B cell (primary cell): ENCODE measurements at regions not wholly inside any gene's neighbourhood (a gene's known extent, or its start where the extent isn't known, plus 50 kb on each side); places are given as distances from the start of the nearest gene placed in this dataset.

Experiments used
- ATAC-seq: fragments of 200-7000 bp; cut with Tn5 transposase; one replicate; pipeline ENCODE4 v1.10.0; 2021; ENCODE audit warnings: low read depth, mild to moderate bottlenecking, moderate number of reproducible peaks, moderate library complexity
- CTCF ChIA-PET: fragments of 350-600 bp; sonication (Branson Sonifier 250); formaldehyde crosslinking; loops from one replicate; lab custom pipeline; 2021; ENCODE audit warnings: antibody characterized with exemption, inconsistent platforms; lab: Charles Lee
- POLR2A ChIA-PET: fragments of 350-600 bp; sonication (Branson Sonifier 250); formaldehyde crosslinking; loops from one replicate; lab custom pipeline; 2021; ENCODE audit warnings: antibody characterized with exemption; lab: Charles Lee
- DNase-seq: peaks from one replicate; pipeline ENCODE4 v3.0.0; 2013
- H2AFZ ChIP-seq: 2 replicates; pipeline ENCODE4 v1.6.1; 2012; ENCODE audit warnings: mild to moderate bottlenecking, low read depth, low read length; ENCODE audit not compliant: insufficient read depth, poor library complexity, severe bottlenecking
- H3K27ac ChIP-seq, 2 donors: 1 replicate in 1 of 2; 2 replicates in 1 of 2; pipeline ENCODE4 v1.5.1; 2012 to 2013; ENCODE audit warnings: low read length in 2 of 2, mild to moderate bottlenecking in 2 of 2, moderate library complexity in 1 of 2
- H3K27me3 ChIP-seq, 4 experiments: fragments of 200-600 bp in 1 of 4; sonication (generic) in 1 of 4; replicated peaks in 1 of 4; 1 replicate in 2 of 4; 2 replicates in 2 of 4; pipeline versions ENCODE4 v1.6.1 to v1.7.0; 2013 to 2016; ENCODE audit warnings: low read length in 3 of 4, mild to moderate bottlenecking in 2 of 4, mixed read lengths in 1 of 4, moderate library complexity in 1 of 4; ENCODE audit not compliant: insufficient read depth in 4 of 4, control insufficient read depth in 3 of 4; ENCODE audit errors: control extremely low read depth in 1 of 4
- H3K36me3 ChIP-seq, 2 experiments: replicated peaks in 1 of 2; 1 replicate in 1 of 2; 2 replicates in 1 of 2; pipeline versions ENCODE4 v1.6.1 to v1.7.1; 2013; ENCODE audit warnings: low read length in 1 of 2; ENCODE audit not compliant: insufficient read depth in 2 of 2, control insufficient read depth in 1 of 2; ENCODE audit errors: control extremely low read depth in 1 of 2, extremely low read depth in 1 of 2
- H3K4me1 ChIP-seq, 2 donors: fragments of 200-600 bp in 1 of 2; sonication (generic) in 1 of 2; 1 replicate in 1 of 2; 2 replicates in 1 of 2; pipeline versions ENCODE4 v1.5.1 to v1.6.1; 2013 to 2017; ENCODE audit warnings: low read length in 2 of 2; ENCODE audit not compliant: control insufficient read depth in 2 of 2, insufficient read depth in 2 of 2
- H3K4me2 ChIP-seq: replicated peaks from 2 replicates; pipeline ENCODE3; 2012; ENCODE audit warnings: mild to moderate bottlenecking, low read depth, low read length; ENCODE audit not compliant: poor library complexity, severe bottlenecking
- H3K4me3 ChIP-seq, 5 experiments: fragments of 200-600 bp in 1 of 5; sonication (generic) in 1 of 5; 1 replicate in 3 of 5; 2 replicates in 2 of 5; pipeline versions ENCODE4 v1.5.1 to v1.7.0; 2011 to 2016; ENCODE audit warnings: low read length in 4 of 5, mild to moderate bottlenecking in 4 of 5, low read depth in 2 of 5, control low read depth in 1 of 5, moderate library complexity in 1 of 5; ENCODE audit not compliant: insufficient read depth in 1 of 5; ENCODE audit errors: control extremely low read depth in 1 of 5, extremely low read depth in 1 of 5
- H3K79me2 ChIP-seq: fragments of 200-600 bp; sonication (generic); one replicate; pipeline ENCODE4 v1.6.0; 2016; ENCODE audit warnings: low read length; ENCODE audit not compliant: control insufficient read depth, insufficient read depth
- H3K9ac ChIP-seq: fragments of 200-600 bp; sonication (generic); 2 replicates; pipeline ENCODE4 v1.6.1; 2017; ENCODE audit warnings: mild to moderate bottlenecking, low read length, moderate library complexity
- H3K9me3 ChIP-seq, 3 donors: one replicate each; pipeline versions ENCODE4 v1.6.1 to v1.7.1; 2013; ENCODE audit warnings: low read length in 2 of 3; ENCODE audit not compliant: control insufficient read depth in 2 of 3, insufficient read depth in 1 of 3; ENCODE audit errors: control extremely low read depth in 1 of 3
- H4K20me1 ChIP-seq: 2 replicates; pipeline ENCODE4 v1.6.0; 2012; ENCODE audit warnings: mild to moderate bottlenecking, low read length; ENCODE audit not compliant: insufficient read depth, control insufficient read depth, poor library complexity, severe bottlenecking
- H3K27ac Mint-ChIP-seq: one replicate; pipeline ENCODE4 v1.8.0; 2021; ENCODE audit warnings: mixed read lengths
- H3K27me3 Mint-ChIP-seq: one replicate; pipeline ENCODE4 v1.8.0; 2021; ENCODE audit warnings: mixed read lengths
- H3K4me1 Mint-ChIP-seq: one replicate; pipeline ENCODE4 v1.8.0; 2021; ENCODE audit warnings: mixed read lengths
- H3K4me3 Mint-ChIP-seq: one replicate; pipeline ENCODE4 v1.8.0; 2021; ENCODE audit warnings: mixed read lengths
- H3K9me3 Mint-ChIP-seq: one replicate; pipeline ENCODE4 v1.8.0; 2022; ENCODE audit warnings: mixed read lengths; ENCODE audit not compliant: insufficient read depth
- EZH2 ChIP-seq: IDR thresholded peaks from 2 replicates; pipeline ENCODE4 v1.6.1; 2012; ENCODE audit warnings: borderline replicate concordance, low read depth, mild to moderate bottlenecking, moderate library complexity, low read length; ENCODE audit not compliant: insufficient read depth, poor library complexity, severe bottlenecking
- WGBS: methylation state at CpG from one replicate; pipeline ENCODE4 v1.1.5; 2013; ENCODE audit warnings: missing lambda C conversion rate; ENCODE audit not compliant: insufficient coverage; 5-methylcytosine and 5-hydroxymethylcytosine counted together
- intact Hi-C: fragments of 100-400 bp; cut with micrococcal nuclease; formaldehyde crosslinking; loops from one replicate; pipeline ENCODE4 v1.10.0; 2022
- TF ChIP-seq, protein P1 (sequence below): fragments of 200-600 bp; IDR thresholded peaks from one replicate; pipeline ENCODE4 v1.8.0; 2022; ENCODE audit warnings: antibody characterized with exemption, mild to moderate bottlenecking

DNA sequence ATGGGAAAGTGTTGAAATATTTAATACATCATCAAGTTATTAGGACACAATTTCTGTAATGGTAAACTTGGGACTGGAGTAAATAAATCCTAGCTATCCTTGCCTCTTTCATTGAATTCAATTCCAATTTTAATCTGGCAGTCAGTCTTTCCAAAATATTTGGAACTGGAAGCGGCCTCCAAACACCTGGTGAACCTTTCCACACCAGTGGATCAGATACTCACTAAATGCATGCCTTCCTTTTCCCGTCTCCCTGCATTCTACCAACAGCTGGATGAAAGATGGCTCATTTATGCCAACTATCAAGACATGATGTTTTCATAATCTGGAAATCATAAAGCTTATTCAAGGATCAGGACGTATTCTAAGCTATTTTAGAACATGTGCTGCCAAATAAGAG is 488.2 kb upstream of the SPHKAP start:
- Histone ChIP-seq H3K36me3 (no peaks in the 10 kb centered on the region), H3K4me3 (no peak overlapping the region), H3K9ac (no peak overlapping the region), H2AFZ (no peak overlapping the region), H3K9me3 (no peaks in the 10 kb centered on the region), H4K20me1 (no peaks in the 10 kb centered on the region), H3K4me2 (no peak overlapping the region), H3K79me2 (no peaks in the 10 kb centered on the region), H3K27me3 (no peaks in the 10 kb centered on the region), H3K27ac (no peak overlapping the region), H3K4me1 (no peaks in the 10 kb centered on the region)
- intact Hi-C loops, result no loop called here
- TF ChIP-seq, protein P1, sequence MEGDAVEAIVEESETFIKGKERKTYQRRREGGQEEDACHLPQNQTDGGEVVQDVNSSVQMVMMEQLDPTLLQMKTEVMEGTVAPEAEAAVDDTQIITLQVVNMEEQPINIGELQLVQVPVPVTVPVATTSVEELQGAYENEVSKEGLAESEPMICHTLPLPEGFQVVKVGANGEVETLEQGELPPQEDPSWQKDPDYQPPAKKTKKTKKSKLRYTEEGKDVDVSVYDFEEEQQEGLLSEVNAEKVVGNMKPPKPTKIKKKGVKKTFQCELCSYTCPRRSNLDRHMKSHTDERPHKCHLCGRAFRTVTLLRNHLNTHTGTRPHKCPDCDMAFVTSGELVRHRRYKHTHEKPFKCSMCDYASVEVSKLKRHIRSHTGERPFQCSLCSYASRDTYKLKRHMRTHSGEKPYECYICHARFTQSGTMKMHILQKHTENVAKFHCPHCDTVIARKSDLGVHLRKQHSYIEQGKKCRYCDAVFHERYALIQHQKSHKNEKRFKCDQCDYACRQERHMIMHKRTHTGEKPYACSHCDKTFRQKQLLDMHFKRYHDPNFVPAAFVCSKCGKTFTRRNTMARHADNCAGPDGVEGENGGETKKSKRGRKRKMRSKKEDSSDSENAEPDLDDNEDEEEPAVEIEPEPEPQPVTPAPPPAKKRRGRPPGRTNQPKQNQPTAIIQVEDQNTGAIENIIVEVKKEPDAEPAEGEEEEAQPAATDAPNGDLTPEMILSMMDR, result no peak
- TF ChIP-seq EZH2, result no peak
- ATAC-seq (no peak), DNase-seq (no peak)
- POLR2A ChIA-PET, result no interaction called here
- 71% methylated on average over 1 of the region's 3 CpGs for WGBS
- Mint-ChIP-seq H3K27me3 (no peaks in the 10 kb centered on the region), H3K4me3 (no peak overlapping the region), H3K9me3 (no peaks in the 10 kb centered on the region), H3K27ac (no peak overlapping the region), H3K4me1 (no peaks in the 10 kb centered on the region)
- CTCF ChIA-PET, result no interaction called here

DNA sequence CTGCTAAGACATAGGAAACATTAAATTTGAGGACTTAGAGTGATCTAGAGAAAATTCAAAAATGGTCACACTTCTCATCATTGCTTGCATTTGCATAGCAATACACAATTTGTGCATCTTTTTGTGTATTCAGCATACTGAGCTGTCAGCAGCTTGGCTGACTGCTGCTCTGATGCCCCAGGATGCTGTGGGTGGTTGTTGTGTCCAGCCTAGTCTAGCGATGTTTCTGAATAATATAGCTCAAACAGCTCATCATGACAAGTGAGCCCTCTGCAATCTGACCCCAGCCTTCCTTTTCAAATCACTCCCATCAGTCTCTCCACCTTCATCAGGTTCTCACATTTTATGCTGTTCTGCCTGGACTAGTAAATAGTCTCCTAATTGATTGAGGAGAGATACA is 483.7 kb upstream of the SPHKAP start:
- H3K9ac ChIP-seq, result no peak overlapping the region
- H3K27me3 Mint-ChIP-seq, result no peaks in the 10 kb centered on the region
- no peak for ATAC-seq
- H3K4me3 ChIP-seq, result no peak overlapping the region
- intact Hi-C loops, result no loop called here
- POLR2A ChIA-PET, result no interaction called here
- no peaks in the 10 kb centered on the region for H3K4me1 ChIP-seq
- H3K27me3 ChIP-seq, result no peaks in the 10 kb centered on the region
- TF ChIP-seq, protein P1, result no peak
- no peak for TF ChIP-seq EZH2
- H4K20me1 ChIP-seq, result no peaks in the 10 kb centered on the region
- no peaks in the 10 kb centered on the region for H3K9me3 ChIP-seq
- H3K9me3 Mint-ChIP-seq, result no peaks in the 10 kb centered on the region
- no peaks in the 10 kb centered on the region for H3K36me3 ChIP-seq
- DNase-seq, result no peak
- no peaks in the 10 kb centered on the region for H3K4me1 Mint-ChIP-seq
- no peaks in the 10 kb centered on the region for H3K79me2 ChIP-seq
- no peak overlapping the region for H3K27ac Mint-ChIP-seq
- no peak overlapping the region for H3K4me2 ChIP-seq
- H2AFZ ChIP-seq, result no peak overlapping the region
- H3K27ac ChIP-seq, result no peak overlapping the region
- WGBS, result no CpG with 5 or more reads among the region's 1 CpG
- no peak overlapping the region for H3K4me3 Mint-ChIP-seq
- CTCF ChIA-PET, result no interaction called here
